Stimulated activated CD4-positive, alpha-beta T cell treated with anti-CD3 and anti-CD28 coated beads, TNF-alpha, amount 100 ng/mL, for 24 hours (primary cell): ENCODE measurements at regions not wholly inside any gene's neighbourhood (a gene's known extent, or its start where the extent isn't known, plus 50 kb on each side); places are given as distances from the start of the nearest gene placed in this dataset.

Experiments used
- DNase-seq, 3 experiments: peaks; one replicate each; pipeline ENCODE4 v3.0.0-alpha.2; 2020; ENCODE audit warnings: low read depth in 3 of 3

GRCh38 chr11:122062763-122063162, 53.3 kb downstream of the BLID start:
- no peak for DNase-seq

GRCh38 chr11:122059565-122059964, 56.5 kb downstream of the BLID start:
- no peak for DNase-seq

DNA sequence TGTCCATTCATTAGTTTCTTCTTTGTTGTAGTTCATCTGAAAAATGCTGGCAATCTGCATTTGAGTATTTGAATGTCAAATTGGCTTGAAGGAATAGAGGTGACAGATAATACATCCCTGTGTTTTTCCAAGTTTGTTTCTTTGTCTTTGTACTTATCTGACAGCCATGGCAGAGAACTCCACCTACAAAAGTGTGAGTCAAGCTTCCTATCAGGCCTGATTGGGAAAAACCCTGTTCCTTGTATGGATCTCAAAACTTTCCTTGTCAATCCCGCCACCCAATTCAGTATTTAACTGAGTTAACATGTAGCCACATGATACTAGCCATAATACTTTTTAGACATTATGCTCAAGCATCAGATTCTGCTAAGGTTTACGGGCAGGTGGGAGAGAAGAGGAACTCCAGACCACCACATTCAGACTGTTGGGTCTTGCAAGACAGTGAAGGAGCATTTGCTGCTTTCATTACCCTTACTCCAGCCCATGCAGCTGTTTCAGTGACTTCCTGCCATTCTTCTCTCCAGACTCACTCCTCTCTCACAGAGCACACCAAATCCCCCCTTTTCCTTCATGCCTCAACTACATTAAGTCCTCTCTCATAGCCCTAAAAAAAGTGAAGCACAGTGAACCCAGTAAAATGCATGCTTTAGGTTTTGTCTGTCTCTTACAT, 65.9 kb downstream of the BLID start:
- DNase-seq, result no peak

GRCh38 chr11:122048401-122048800, 67.6 kb downstream of the BLID start:
- DNase-seq, result no peak

DNA sequence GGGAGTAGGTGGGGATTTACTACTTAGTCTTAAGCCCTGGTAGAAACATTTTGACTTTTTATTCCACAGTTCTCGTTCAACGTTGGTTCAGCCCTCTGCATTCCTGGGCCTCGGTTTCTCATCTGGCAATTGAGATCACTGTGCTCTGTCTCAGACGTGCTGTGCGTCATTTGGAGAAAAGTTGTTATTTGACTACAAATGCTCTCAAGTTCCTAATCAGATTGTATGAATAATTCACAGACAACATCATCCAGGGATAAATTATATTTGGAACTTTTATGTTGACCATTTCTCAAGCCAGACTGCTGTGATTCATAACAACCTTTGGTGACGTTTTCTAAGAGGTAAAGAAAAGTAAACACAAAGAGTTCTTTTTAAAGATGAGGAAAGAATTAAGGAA, 69.2 kb downstream of the BLID start:
- DNase-seq, result no peak

DNA sequence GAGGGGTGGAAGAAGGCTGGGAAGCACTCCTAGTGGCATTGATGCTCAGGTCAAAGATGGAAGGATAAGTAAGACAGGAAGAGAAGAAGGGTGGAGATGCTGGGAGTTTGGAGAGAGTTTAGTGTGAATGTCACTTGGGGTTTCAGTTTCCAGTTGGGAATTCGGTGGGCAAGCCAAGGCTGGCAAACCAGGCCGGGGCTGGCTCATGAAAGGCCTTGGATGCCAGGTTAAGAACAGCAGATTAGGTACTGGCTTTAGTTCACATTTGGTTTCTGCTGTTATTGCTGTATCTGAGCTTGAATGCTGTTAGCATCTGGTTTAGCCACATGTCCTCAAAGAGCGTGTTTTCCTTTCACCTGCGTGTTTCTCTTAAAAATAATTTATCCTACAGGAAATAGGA, 69.6 kb downstream of the BLID start:
- no peak for DNase-seq

- DNase-seq, result no peak
Measured at GRCh38 chr11:122045181-122045586, 70.8 kb downstream of the BLID start.

- DNase-seq, result no peak
Measured at GRCh38 chr11:122044086-122044485, 71.9 kb downstream of the BLID start.

GRCh38 chr11:122042981-122043380, 73.0 kb downstream of the BLID start:
- no peak for DNase-seq

- no peak for DNase-seq
Measured at GRCh38 chr11:122040464-122040863, 75.6 kb downstream of the BLID start.

GRCh38 chr11:122038543-122038942, 77.5 kb downstream of the BLID start:
- DNase-seq, result no peak

- DNase-seq, result no peak
Measured at GRCh38 chr11:122037911-122038310, 78.1 kb downstream of the BLID start.

DNA sequence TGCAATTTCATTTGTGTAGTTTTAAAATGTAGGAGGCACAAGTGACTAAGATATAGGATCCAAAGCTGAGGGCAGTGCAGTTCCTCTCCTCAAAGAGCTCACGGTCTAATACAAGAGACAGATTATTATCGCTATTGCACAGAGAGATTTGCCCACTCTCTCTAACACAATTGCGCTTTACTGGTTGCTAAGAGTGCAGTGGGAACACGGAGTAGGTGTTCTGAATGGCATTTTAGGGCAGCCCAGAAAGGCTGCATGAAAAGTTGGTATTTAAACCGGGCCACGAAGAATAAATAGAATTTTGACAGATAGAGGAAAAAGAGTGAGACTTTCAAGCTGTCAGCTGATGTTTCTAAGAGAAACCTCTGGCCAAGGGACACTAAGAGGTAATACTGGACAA, 79.5 kb downstream of the BLID start:
- no peak for DNase-seq

- no peak for DNase-seq
Measured at GRCh38 chr11:122036018-122036417, 80.0 kb downstream of the BLID start.

DNA sequence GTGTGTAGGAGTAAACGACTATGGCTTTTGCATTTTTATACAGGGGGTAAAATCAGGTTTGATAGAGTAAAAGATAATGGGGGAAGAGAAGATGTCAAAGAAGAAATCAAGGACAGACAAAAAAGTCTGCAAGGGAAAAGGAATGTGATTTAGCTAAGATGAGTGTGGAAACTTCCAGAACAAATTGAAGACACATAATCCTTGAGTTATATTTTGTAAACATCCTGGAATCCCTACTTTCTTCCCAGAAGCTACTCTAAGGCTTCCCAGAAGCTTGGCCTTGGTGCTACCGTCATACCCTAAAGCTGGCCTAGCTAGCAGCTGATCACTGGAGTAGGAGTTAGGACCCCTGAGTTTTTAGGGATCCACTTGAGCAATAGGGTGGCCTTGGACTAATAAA, 82.4 kb downstream of the BLID start:
- DNase-seq, result no peak

DNA sequence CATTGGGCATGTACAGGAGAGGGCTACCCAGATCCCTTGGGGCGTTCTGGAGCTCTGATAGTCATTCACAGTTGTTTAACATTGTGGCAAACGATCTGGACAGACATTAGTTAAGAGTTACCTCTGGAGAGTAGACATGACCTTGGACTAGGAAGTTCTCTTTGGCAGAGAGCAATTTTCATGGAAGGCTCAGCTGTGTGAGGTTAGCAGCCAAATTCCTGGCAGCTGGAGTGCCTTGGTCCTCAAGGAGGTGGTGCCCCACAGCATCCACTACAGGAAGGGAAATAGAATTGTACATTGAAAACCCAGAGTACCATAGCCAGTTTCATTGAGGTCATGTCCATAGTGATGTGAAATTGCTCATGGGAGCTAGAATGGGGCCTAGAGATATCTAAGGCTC, 82.8 kb downstream of the BLID start:
- DNase-seq, result no peak

GRCh38 chr11:122032317-122032716, 83.7 kb downstream of the BLID start:
- DNase-seq, result no peak

DNA sequence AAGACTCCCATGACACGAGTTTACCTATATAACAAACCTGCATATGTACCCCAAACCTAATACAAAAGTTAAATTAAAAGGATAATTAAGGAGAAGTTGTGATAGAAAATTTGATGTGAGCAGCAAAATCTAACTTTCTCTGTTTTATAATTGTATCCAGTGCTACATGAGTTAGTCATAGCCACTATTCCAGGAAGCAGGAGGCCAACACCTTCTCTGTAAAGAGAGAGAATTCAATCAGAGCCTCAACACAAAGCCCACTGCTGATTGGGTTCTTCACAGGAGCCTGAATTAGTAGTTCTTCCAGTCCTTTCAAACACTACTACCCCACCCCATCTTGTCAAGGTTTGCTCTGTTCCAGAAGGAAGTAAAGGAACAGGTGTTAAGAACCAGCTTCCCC, 84.2 kb downstream of the BLID start:
- DNase-seq, result no peak

- no peak for DNase-seq
Measured at GRCh38 chr11:122030286-122030685, 85.7 kb downstream of the BLID start.

GRCh38 chr11:122028545-122028944, 87.5 kb downstream of the BLID start:
- no peak for DNase-seq

DNA sequence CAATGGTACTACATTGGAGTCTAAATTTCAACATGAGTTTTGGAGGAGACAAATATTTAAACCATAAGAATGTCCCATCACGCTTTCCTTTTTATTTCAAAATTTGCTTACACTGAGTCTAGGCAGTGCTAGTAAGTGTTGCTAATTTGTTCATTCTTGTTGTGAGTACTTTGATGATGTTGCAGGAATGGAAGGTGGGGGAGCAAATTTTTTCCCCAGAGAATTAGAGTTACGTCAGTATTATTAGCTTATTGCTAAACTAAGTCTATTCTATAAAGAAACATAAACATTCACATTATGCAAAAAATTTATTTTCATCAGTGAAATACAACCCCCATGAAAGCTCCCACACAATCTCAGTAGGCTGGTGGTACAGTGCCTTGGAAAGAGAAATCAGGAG, 88.0 kb downstream of the BLID start:
- DNase-seq, result no peak

DNA sequence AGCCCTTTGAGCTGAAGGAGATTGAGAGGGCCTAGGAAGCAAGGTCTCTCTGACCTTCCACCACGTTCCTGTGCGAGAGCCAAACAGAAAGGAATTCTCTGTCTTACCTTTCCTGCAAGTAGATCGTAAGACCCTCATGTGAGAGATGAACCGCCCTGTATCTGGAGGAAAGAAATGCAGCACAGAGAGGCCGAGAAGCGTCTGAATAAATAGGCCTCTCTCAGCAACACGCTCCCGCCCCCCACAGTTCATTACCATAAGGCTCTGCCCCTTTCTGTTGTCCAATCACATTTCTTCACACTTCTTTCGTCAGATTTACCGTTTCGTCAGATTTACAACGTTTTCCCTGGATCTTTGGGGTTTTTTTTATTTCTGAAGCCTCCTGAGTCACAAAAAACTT, 90.3 kb downstream of the BLID start:
- DNase-seq, result no peak

DNA sequence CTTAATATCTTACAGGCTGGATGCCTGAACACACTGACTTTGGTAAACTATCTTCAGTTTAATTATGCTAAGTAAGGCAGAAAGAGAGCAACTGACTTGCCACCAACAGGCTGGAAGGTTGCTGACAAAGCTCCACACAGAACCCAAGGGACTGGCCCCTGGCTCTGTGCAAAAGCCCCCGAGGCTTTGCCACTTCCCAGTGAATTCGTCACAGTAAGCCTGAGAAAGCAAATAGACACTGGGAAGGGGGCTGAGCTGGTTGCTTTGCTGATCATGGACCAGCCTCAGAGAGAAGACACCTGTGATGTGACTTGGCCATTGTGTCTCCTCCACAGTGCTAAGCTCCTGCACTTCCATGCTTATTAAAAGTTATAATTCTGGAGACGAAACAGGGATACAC, 91.7 kb downstream of the BLID start:
- no peak for DNase-seq

GRCh38 chr11:122023614-122024250, 92.3 kb downstream of the BLID start:
- no peak for DNase-seq
